Sigmoid colon (tissue), 4 donors: ENCODE measurements at regions not wholly inside any gene's neighbourhood (a gene's known extent, or its start where the extent isn't known, plus 50 kb on each side); places are given as distances from the start of the nearest gene placed in this dataset.

Experiments
- CTCF ChIP-seq, 4 experiments: fragments of 450-650 bp in 3 of 4; fragments of 200-600 bp in 1 of 4; IDR thresholded peaks; one replicate each; pipeline ENCODE4 v1.5.1; 2016 to 2019; ENCODE audit warnings: antibody characterized with exemption in 4 of 4, mild to moderate bottlenecking in 3 of 4, moderate library complexity in 2 of 4
- POLR2AphosphoS5 ChIP-seq, 4 donors: sonication (generic); formaldehyde crosslinking; IDR thresholded peaks; one replicate each; pipeline ENCODE4 v1.6.1; 2017; ENCODE audit warnings: antibody characterized with exemption in 4 of 4

GRCh38 chr5:58088941-58089340 is 370.9 kb downstream of the PLK2 start:
- no peak for TF ChIP-seq CTCF (IDR thresholded peaks at IDR 0.05)
- TF ChIP-seq POLR2AphosphoS5 (IDR thresholded peaks at IDR 0.05) = no peak
